ENCODE measurements at regions not wholly inside any gene's neighbourhood (a gene's known extent, or its start where the extent isn't known, plus 50 kb on each side); places are given as distances from the start of the nearest gene placed in this dataset.

DNA sequence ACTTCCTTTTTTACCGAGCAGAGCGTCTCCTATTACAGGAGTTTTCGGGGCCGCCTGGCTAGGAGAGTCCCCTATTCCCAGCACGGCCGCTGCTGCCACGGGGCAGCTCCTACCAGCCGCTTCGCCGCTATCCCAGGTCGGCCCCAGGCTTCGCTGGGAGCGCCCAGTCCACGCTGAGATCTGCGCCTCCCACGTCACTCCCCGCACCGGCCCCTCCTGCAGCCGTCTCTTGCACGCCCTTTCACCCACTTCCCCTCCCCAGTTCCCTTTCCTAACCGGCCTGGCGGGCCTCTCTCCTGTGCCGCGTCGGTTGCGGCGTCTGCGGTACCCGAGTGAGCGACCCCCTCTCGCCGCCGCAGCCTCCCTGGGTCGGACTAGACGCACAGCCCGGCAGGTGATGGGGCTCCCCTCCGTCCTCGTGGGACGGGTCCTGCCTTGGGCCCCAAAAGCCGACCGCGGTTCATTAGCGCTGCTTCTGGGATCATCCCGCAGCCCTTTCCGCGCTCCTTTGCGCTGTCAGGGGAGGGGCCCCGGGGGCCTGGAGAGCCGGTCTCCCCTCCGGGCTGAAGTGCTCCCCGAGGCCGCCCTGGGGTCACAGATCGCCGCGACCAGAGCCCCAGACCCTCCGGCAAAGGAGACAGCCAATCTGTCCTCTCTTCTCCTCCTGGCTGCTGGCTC is 1318.4 kb downstream of the TMEM121 start:
- TF ChIP-seq CTCF (IDR thresholded peaks at IDR 0.05) (no peak), POLR2A (IDR thresholded peaks at IDR 0.05) (peak in 2 of 4 donors; percentile 31 to 67)
